Activated CD4-positive, alpha-beta T cell treated with anti-CD3 and anti-CD28 coated beads, Interleukin-2, amount 50 U/mL, for 1 hour (primary cell): ENCODE measurements at regions not wholly inside any gene's neighbourhood (a gene's known extent, or its start where the extent isn't known, plus 50 kb on each side); places are given as distances from the start of the nearest gene placed in this dataset.

Experiments
- DNase-seq: peaks from one replicate; pipeline ENCODE4 v3.0.0-alpha.2; 2020

GRCh38 chr18:59751186-59751585 lies 54.0 kb upstream of the CCBE1 start:
- DNase-seq, result no peak

- no peak for DNase-seq
Observed at GRCh38 chr18:59748628-59749360, 51.6 kb upstream of the CCBE1 start.
